Endothelial cell of umbilical vein (primary cell): ENCODE measurements at regions not wholly inside any gene's neighbourhood (a gene's known extent, or its start where the extent isn't known, plus 50 kb on each side); places are given as distances from the start of the nearest gene placed in this dataset.

Experiments
- BruUV-seq: library from RNA; stranded (reverse); fragments of 400-500 nt; replicated peaks from 2 replicates; lab custom pipeline; 2021; lab: Mats Ljungman, UMichigan
- CTCF ChIA-PET: fragments of 300-600, 350-600 bp; sonication (Branson Sonifier 250); formaldehyde crosslinking; loops from one replicate; lab custom pipeline; 2021; ENCODE audit warnings: antibody characterized with exemption, inconsistent platforms; lab: Charles Lee
- POLR2A ChIA-PET: fragments of 300-600, 350-600 bp; sonication (Branson Sonifier 250); formaldehyde crosslinking; loops from one replicate; lab custom pipeline; 2021; ENCODE audit warnings: antibody characterized with exemption, inconsistent platforms; lab: Charles Lee
- DNase-seq: peaks from one replicate; pipeline ENCODE4 v3.0.0-alpha.2; 2011; ENCODE audit warnings: low read depth, low spot score
- FAIRE-seq: peaks from 2 replicates; lab custom pipeline; 2011; peaks lifted over from hg19 to GRCh38; lab: Jason Lieb, UNC
- H2AFZ ChIP-seq: 2 replicates; pipeline ENCODE4 v1.6.0; 2012; ENCODE audit warnings: low read depth, low read length, control low read depth, inconsistent platforms
- H3K27ac ChIP-seq: 2 replicates; pipeline ENCODE4 v1.5.1; 2011; ENCODE audit warnings: low read depth, mild to moderate bottlenecking, control low read depth, low read length, moderate library complexity; ENCODE audit not compliant: insufficient read depth
- H3K27me3 ChIP-seq, 2 experiments: 2 replicates each; pipeline versions ENCODE4 v1.6.0 to v1.6.1; 2011; ENCODE audit warnings: low read length in 2 of 2, mixed read lengths in 1 of 2; ENCODE audit not compliant: control insufficient read depth in 2 of 2, insufficient read depth in 2 of 2
- H3K36me3 ChIP-seq, 2 experiments: 2 replicates in 1 of 2; 3 replicates in 1 of 2; pipeline ENCODE4 v1.5.1; 2011; ENCODE audit warnings: low read length in 2 of 2, mild to moderate bottlenecking in 1 of 2, moderate library complexity in 1 of 2; ENCODE audit not compliant: control insufficient read depth in 2 of 2, insufficient read depth in 2 of 2; ENCODE audit errors: extremely low read depth in 1 of 2
- H3K4me1 ChIP-seq: 3 replicates; pipeline ENCODE4 v1.5.1; 2011; ENCODE audit warnings: mild to moderate bottlenecking, low read length; ENCODE audit not compliant: control insufficient read depth, insufficient read depth; ENCODE audit errors: extremely low read depth
- H3K4me2 ChIP-seq: 2 replicates; pipeline ENCODE4 v1.6.1; 2011; ENCODE audit warnings: low read length, control low read depth, mixed read lengths; ENCODE audit not compliant: insufficient read depth
- H3K4me3 ChIP-seq, 3 experiments: fragments of 200-600 bp in 1 of 3; sonication (generic), shearing (Covaris generic) in 1 of 3; replicated peaks in 1 of 3; 2 replicates each; pipeline ENCODE4 v1.5.1; 2011 to 2016; ENCODE audit warnings: control low read depth in 3 of 3, low read length in 3 of 3, mild to moderate bottlenecking in 2 of 3, inconsistent platforms in 1 of 3, low read depth in 1 of 3, moderate library complexity in 1 of 3; ENCODE audit not compliant: insufficient read depth in 1 of 3
- H3K79me2 ChIP-seq: 2 replicates; pipeline ENCODE4 v1.6.0; 2012; ENCODE audit warnings: low read length, inconsistent platforms; ENCODE audit not compliant: control insufficient read depth, insufficient read depth
- H3K9ac ChIP-seq: replicated peaks from 2 replicates; pipeline ENCODE3; 2011; ENCODE audit warnings: low read length, control low read depth; ENCODE audit not compliant: insufficient read depth; ENCODE audit errors: extremely low read depth
- H3K9me1 ChIP-seq: replicated peaks from 3 replicates; pipeline ENCODE4 v1.6.0; 2011; ENCODE audit warnings: mild to moderate bottlenecking, low read length; ENCODE audit not compliant: control insufficient read depth, insufficient read depth; ENCODE audit errors: extremely low read depth
- H3K9me3 ChIP-seq: replicated peaks from 2 replicates; pipeline ENCODE4 v1.5.1; 2012; ENCODE audit warnings: low read length, inconsistent platforms; ENCODE audit not compliant: control insufficient read depth, insufficient read depth
- H4K20me1 ChIP-seq: replicated peaks from 2 replicates; pipeline ENCODE3; 2011; ENCODE audit warnings: mild to moderate bottlenecking, low read length; ENCODE audit not compliant: control insufficient read depth, insufficient read depth; ENCODE audit errors: extremely low read depth
- CTCF ChIP-seq, 2 donors: IDR thresholded peaks; 1 replicate in 1 of 2; 2 replicates in 1 of 2; pipeline ENCODE4 v1.5.1; 2011; ENCODE audit warnings: low read length in 2 of 2, mild to moderate bottlenecking in 2 of 2, moderate library complexity in 2 of 2, control low read depth in 1 of 2, inconsistent platforms in 1 of 2, low read depth in 1 of 2; ENCODE audit not compliant: insufficient read depth in 1 of 2; ENCODE audit errors: extremely low read depth in 1 of 2
- EZH2 ChIP-seq: IDR thresholded peaks from 2 replicates; pipeline ENCODE4 v1.6.1; 2012; ENCODE audit warnings: borderline replicate concordance, low read depth, mild to moderate bottlenecking, moderate library complexity, low read length, inconsistent platforms; ENCODE audit not compliant: severe bottlenecking
- FOS ChIP-seq: IDR thresholded peaks from 2 replicates; pipeline ENCODE4 v1.6.1; 2011; ENCODE audit warnings: mild to moderate bottlenecking, low read length, moderate library complexity, borderline replicate concordance; ENCODE audit not compliant: insufficient read depth
- GATA2 ChIP-seq: IDR thresholded peaks from 2 replicates; pipeline ENCODE4 v1.7.0; 2011; ENCODE audit warnings: low read depth, mild to moderate bottlenecking, moderate library complexity, mixed read lengths, low read length; ENCODE audit not compliant: insufficient read length, insufficient read depth
- JUN ChIP-seq: IDR thresholded peaks from 2 replicates; pipeline ENCODE4 v1.6.1; 2011; ENCODE audit warnings: borderline replicate concordance, low read depth; ENCODE audit not compliant: insufficient read length, insufficient read depth
- MAX ChIP-seq: IDR thresholded peaks from 2 replicates; pipeline ENCODE4 v1.6.1; 2011; ENCODE audit not compliant: insufficient read depth, insufficient read length
- MYC ChIP-seq: IDR thresholded peaks from one replicate; pipeline ENCODE4 v1.6.1; 2011; ENCODE audit warnings: mild to moderate bottlenecking, low read depth, low read length
- POLR2A ChIP-seq: IDR thresholded peaks from 2 replicates; pipeline ENCODE4 v1.6.1; 2012; ENCODE audit warnings: low read depth, mild to moderate bottlenecking, control low read depth, low read length
- POLR2AphosphoS5 ChIP-seq: IDR thresholded peaks from 2 replicates; pipeline ENCODE4 v1.6.1; 2012; ENCODE audit warnings: low read depth, mild to moderate bottlenecking, control low read depth, low read length, moderate library complexity; ENCODE audit not compliant: insufficient read depth
- dilution Hi-C: fragments of 300-500 bp; cut with MboI; formaldehyde crosslinking; loops from one replicate; pipeline ENCODE4 v1.15.0; 2019; ENCODE audit warnings: low sequenced_read_pairs; ENCODE audit not compliant: extremely low pct_ligation_motif_present
- intact Hi-C: fragments of 100-400 bp; cut with micrococcal nuclease; formaldehyde crosslinking; loops from one replicate; pipeline ENCODE4 v1.10.0; 2022

- Histone ChIP-seq H3K27ac (no peak overlapping the region), H4K20me1 (no peaks in the 10 kb centered on the region), H3K4me3 (no peak overlapping the region), H3K79me2 (no peaks in the 10 kb centered on the region), H3K27me3 (no peaks in the 10 kb centered on the region), H3K9me1 (no peaks in the 10 kb centered on the region), H3K4me1 (no peaks in the 10 kb centered on the region), H3K9ac (no peak overlapping the region), H3K36me3 (no peaks in the 10 kb centered on the region), H2AFZ (no peak overlapping the region), H3K4me2 (no peak overlapping the region), H3K9me3 (no peaks in the 10 kb centered on the region)
- dilution Hi-C loops: no loop called here
- BruUV-seq: no TSS peak
- TF ChIP-seq JUN: no peak
- no peak for TF ChIP-seq MAX
- TF ChIP-seq POLR2AphosphoS5: no peak
- no peak for TF ChIP-seq FOS
- TF ChIP-seq MYC: no peak
- TF ChIP-seq EZH2: no peak
- no peak for TF ChIP-seq GATA2
- no peak for TF ChIP-seq CTCF (IDR thresholded peaks at IDR 0.05; ENCODE audit: extremely low read depth in 1 of 2, insufficient read depth in 1 of 2, low read depth in 1 of 2, low read length in 2 of 2)
- TF ChIP-seq POLR2A: no peak
- intact Hi-C loops: no loop called here
- ChIA-PET POLR2A (no interaction called here), CTCF (no interaction called here)
- DNase-seq (peak; percentile 18), FAIRE-seq (peak; percentile 26)
Observed at GRCh38 chr3:107085261-107085660, 292.0 kb upstream of the CCDC54 start.
